ENCODE measurements at regions not wholly inside any gene's neighbourhood (a gene's known extent, or its start where the extent isn't known, plus 50 kb on each side); places are given as distances from the start of the nearest gene placed in this dataset.

GRCh38 chr4:11894221-11894620, 465.5 kb upstream of the HS3ST1 start:
- TF ChIP-seq CTCF (conservative IDR thresholded peaks at IDR 0.05; ENCODE audit: low read depth, low read length) (no peak), EZH2 (IDR thresholded peaks at IDR 0.05; ENCODE audit: borderline replicate concordance, low read depth, low read length, poor library complexity, severe bottlenecking) (no peak)

Measured in A673 (cell line).